Ovary (tissue), 3 donors: ENCODE measurements at regions not wholly inside any gene's neighbourhood (a gene's known extent, or its start where the extent isn't known, plus 50 kb on each side); places are given as distances from the start of the nearest gene placed in this dataset.

ENCODE experiments used
- EP300 ChIP-seq: sonication (generic); formaldehyde crosslinking; IDR thresholded peaks from one replicate; pipeline ENCODE4 v1.6.1; 2017; ENCODE audit warnings: antibody characterized with exemption
- POLR2A ChIP-seq: fragments of 450-650 bp; IDR thresholded peaks from one replicate; pipeline ENCODE4 v1.6.1; 2017; ENCODE audit warnings: antibody characterized with exemption, mild to moderate bottlenecking, moderate library complexity
- TF ChIP-seq, protein P1 (sequence below), 3 donors: fragments of 450-650 bp in 2 of 3; fragments of 200-600 bp in 1 of 3; IDR thresholded peaks; one replicate each; pipeline versions ENCODE4 v1.5.1 to v1.8.0; 2016 to 2022; ENCODE audit warnings: antibody characterized with exemption in 3 of 3, mild to moderate bottlenecking in 1 of 3
- donor health status: DM: no; HTN: no; CAD: no.

GRCh38 chr13:103731959-103732358, 665.7 kb upstream of the SLC10A2 start:
- TF ChIP-seq, protein P1, sequence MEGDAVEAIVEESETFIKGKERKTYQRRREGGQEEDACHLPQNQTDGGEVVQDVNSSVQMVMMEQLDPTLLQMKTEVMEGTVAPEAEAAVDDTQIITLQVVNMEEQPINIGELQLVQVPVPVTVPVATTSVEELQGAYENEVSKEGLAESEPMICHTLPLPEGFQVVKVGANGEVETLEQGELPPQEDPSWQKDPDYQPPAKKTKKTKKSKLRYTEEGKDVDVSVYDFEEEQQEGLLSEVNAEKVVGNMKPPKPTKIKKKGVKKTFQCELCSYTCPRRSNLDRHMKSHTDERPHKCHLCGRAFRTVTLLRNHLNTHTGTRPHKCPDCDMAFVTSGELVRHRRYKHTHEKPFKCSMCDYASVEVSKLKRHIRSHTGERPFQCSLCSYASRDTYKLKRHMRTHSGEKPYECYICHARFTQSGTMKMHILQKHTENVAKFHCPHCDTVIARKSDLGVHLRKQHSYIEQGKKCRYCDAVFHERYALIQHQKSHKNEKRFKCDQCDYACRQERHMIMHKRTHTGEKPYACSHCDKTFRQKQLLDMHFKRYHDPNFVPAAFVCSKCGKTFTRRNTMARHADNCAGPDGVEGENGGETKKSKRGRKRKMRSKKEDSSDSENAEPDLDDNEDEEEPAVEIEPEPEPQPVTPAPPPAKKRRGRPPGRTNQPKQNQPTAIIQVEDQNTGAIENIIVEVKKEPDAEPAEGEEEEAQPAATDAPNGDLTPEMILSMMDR (IDR thresholded peaks at IDR 0.05) = no peak
- TF ChIP-seq POLR2A (no peak), EP300 (no peak)
